Trophoblast cell (in vitro differentiated cells and primary cell): ENCODE measurements at regions not wholly inside any gene's neighbourhood (a gene's known extent, or its start where the extent isn't known, plus 50 kb on each side); places are given as distances from the start of the nearest gene placed in this dataset.
"Not testable (repeated sequence)": the region's sequence is repeated elsewhere in the genome, so short reads cannot be mapped to it uniquely, and the experiment has no call there.

Experiments
- DNase-seq, 2 donors: peaks; one replicate each; pipeline ENCODE4 v3.0.0-alpha.2; 2016
- H2AFZ ChIP-seq: 2 replicates; pipeline ENCODE4 v1.6.1; 2013; ENCODE audit warnings: low read length, moderate library complexity, mild to moderate bottlenecking; ENCODE audit not compliant: insufficient read depth, poor library complexity
- H2AK5ac ChIP-seq: 2 replicates; pipeline ENCODE4 v1.6.1; 2013; ENCODE audit warnings: mild to moderate bottlenecking, low read length
- H2BK120ac ChIP-seq: 2 replicates; pipeline ENCODE4 v1.6.1; 2013; ENCODE audit warnings: low read length, mild to moderate bottlenecking, moderate library complexity; ENCODE audit not compliant: insufficient read depth, poor library complexity
- H2BK12ac ChIP-seq: 2 replicates; pipeline ENCODE4 v1.6.1; 2013; ENCODE audit warnings: mild to moderate bottlenecking, low read length, moderate library complexity
- H2BK5ac ChIP-seq: 2 replicates; pipeline ENCODE4 v1.6.1; 2013; ENCODE audit warnings: low read length, low read depth, moderate library complexity, mild to moderate bottlenecking; ENCODE audit not compliant: poor library complexity
- H3K14ac ChIP-seq: 2 replicates; pipeline ENCODE4 v1.6.1; 2013; ENCODE audit warnings: mild to moderate bottlenecking, low read length
- H3K18ac ChIP-seq: 2 replicates; pipeline ENCODE4 v1.6.1; 2013; ENCODE audit warnings: mild to moderate bottlenecking, low read length
- H3K23ac ChIP-seq: 2 replicates; pipeline ENCODE4 v1.6.1; 2013; ENCODE audit warnings: low read length
- H3K27ac ChIP-seq: 2 replicates; pipeline ENCODE4 v1.5.1; 2013; ENCODE audit warnings: low read depth, mild to moderate bottlenecking, inconsistent platforms, low read length, moderate library complexity
- H3K27me3 ChIP-seq: 2 replicates; pipeline ENCODE4 v1.6.1; 2013; ENCODE audit warnings: inconsistent platforms, mild to moderate bottlenecking, low read length, moderate library complexity; ENCODE audit not compliant: insufficient read depth
- H3K36me3 ChIP-seq, 2 experiments: 1 replicate in 1 of 2; 2 replicates in 1 of 2; pipeline ENCODE4 v1.6.1; 2013; ENCODE audit warnings: low read length in 2 of 2, mild to moderate bottlenecking in 2 of 2, moderate library complexity in 1 of 2; ENCODE audit not compliant: insufficient read depth in 2 of 2, control insufficient read depth in 1 of 2
- H3K4ac ChIP-seq: 2 replicates; pipeline ENCODE4 v1.6.1; 2013; ENCODE audit warnings: low read depth, mild to moderate bottlenecking, low read length, moderate library complexity
- H3K4me1 ChIP-seq, 2 experiments: 1 replicate in 1 of 2; 2 replicates in 1 of 2; pipeline ENCODE4 v1.6.1; 2013; ENCODE audit warnings: low read length in 2 of 2, mild to moderate bottlenecking in 2 of 2, moderate library complexity in 1 of 2; ENCODE audit not compliant: insufficient read depth in 2 of 2, control insufficient read depth in 1 of 2
- H3K4me2 ChIP-seq: 2 replicates; pipeline ENCODE4 v1.6.1; 2013; ENCODE audit warnings: inconsistent platforms, mild to moderate bottlenecking, low read length, moderate library complexity
- H3K4me3 ChIP-seq: 2 replicates; pipeline ENCODE4 v1.5.1; 2013; ENCODE audit warnings: mild to moderate bottlenecking, low read depth, low read length, inconsistent platforms
- H3K79me1 ChIP-seq: one replicate; pipeline ENCODE4 v1.6.1; 2013; ENCODE audit warnings: low read length
- H3K79me2 ChIP-seq: 2 replicates; pipeline ENCODE4 v1.6.1; 2013; ENCODE audit warnings: low read length, mild to moderate bottlenecking; ENCODE audit not compliant: control insufficient read depth, insufficient read depth, poor library complexity
- H3K9ac ChIP-seq: 2 replicates; pipeline ENCODE4 v1.6.1; 2013; ENCODE audit warnings: mild to moderate bottlenecking, low read length
- H3K9me3 ChIP-seq: 2 replicates; pipeline ENCODE4 v1.6.1; 2013; ENCODE audit warnings: low read depth, mild to moderate bottlenecking, control low read depth, inconsistent platforms, low read length; ENCODE audit not compliant: insufficient read depth
- H4K12ac ChIP-seq: 2 replicates; pipeline ENCODE4 v1.6.1; 2013; ENCODE audit warnings: low read depth, mild to moderate bottlenecking, low read length, moderate library complexity
- H4K8ac ChIP-seq: 2 replicates; pipeline ENCODE4 v1.6.1; 2013; ENCODE audit warnings: low read depth, mild to moderate bottlenecking, low read length, moderate library complexity
- H4K91ac ChIP-seq: one replicate; pipeline ENCODE4 v1.6.1; 2013; ENCODE audit warnings: low read depth, mild to moderate bottlenecking, low read length, moderate library complexity
- WGBS: extraction: QIAGEN DNeasy Blood & Tissue Kit; methylation state at CpG from one replicate; pipeline ENCODE4 v1.1.7; 2013; ENCODE audit warnings: missing lambda C conversion rate; ENCODE audit not compliant: insufficient read length, insufficient coverage; ENCODE audit errors: extremely low coverage; 5-methylcytosine and 5-hydroxymethylcytosine counted together

GRCh38 chr13:49852460-49852859, 60.0 kb upstream of the KPNA3 start:
- not testable (repeated sequence) for H3K4ac ChIP-seq, H2BK120ac ChIP-seq, H4K12ac ChIP-seq, H3K4me2 ChIP-seq, H3K4me3 ChIP-seq, H3K9ac ChIP-seq, H2BK5ac ChIP-seq, H3K27ac ChIP-seq, H3K14ac ChIP-seq, H4K8ac ChIP-seq, H3K79me2 ChIP-seq, H2AFZ ChIP-seq, H2BK12ac ChIP-seq, H3K79me1 ChIP-seq, H3K4me1 ChIP-seq, H3K18ac ChIP-seq, DNase-seq, H3K27me3 ChIP-seq, H4K91ac ChIP-seq, H2AK5ac ChIP-seq, H3K9me3 ChIP-seq, H3K23ac ChIP-seq, H3K36me3 ChIP-seq
- no CpG with 5 or more reads among the region's 4 CpGs for WGBS

GRCh38 chr13:49844181-49844580, 51.7 kb upstream of the KPNA3 start:
- Histone ChIP-seq H2AFZ (no peak overlapping the region), H2AK5ac (no peak overlapping the region), H3K4me1 (no peaks in the 10 kb centered on the region), H2BK5ac (no peak overlapping the region), H3K79me2 (no peaks in the 10 kb centered on the region), H3K27ac (no peak overlapping the region), H3K4ac (no peak overlapping the region), H3K36me3 (no peaks in the 10 kb centered on the region), H3K9me3 (no peaks in the 10 kb centered on the region), H3K14ac (no peak overlapping the region), H3K4me2 (no peak overlapping the region), H3K4me3 (no peak overlapping the region), H4K91ac (no peak overlapping the region), H2BK120ac (no peak overlapping the region), H2BK12ac (no peak overlapping the region), H3K9ac (no peak overlapping the region), H3K18ac (no peak overlapping the region), H3K27me3 (no peaks in the 10 kb centered on the region), H4K8ac (no peak overlapping the region), H3K23ac (no peak overlapping the region), H3K79me1 (no peaks in the 10 kb centered on the region), H4K12ac (no peak overlapping the region)
- WGBS, result no CpG with 5 or more reads among the region's 8 CpGs
- DNase-seq, result no peak
